ENCODE measurements at regions not wholly inside any gene's neighbourhood (a gene's known extent, or its start where the extent isn't known, plus 50 kb on each side); places are given as distances from the start of the nearest gene placed in this dataset.

GRCh38 chr11:41665441-41666360 is 206.2 kb upstream of the LRRC4C start:
- Histone ChIP-seq H3K27ac (no peak overlapping the region), H3K36me3 (no peaks in the 10 kb centered on the region), H3K9me3 (ENCODE audit: severe bottlenecking) (no peaks in the 10 kb centered on the region), H3K4me3 (ENCODE audit: low read depth, low read length) (no peak overlapping the region), H3K27me3 (ENCODE audit: insufficient read depth, low read depth, severe bottlenecking) (peaks cover 20% of the 10 kb centered on the region)
- no peak for DNase-seq
- no peak for TF ChIP-seq CTCF (IDR thresholded peaks at IDR 0.05; ENCODE audit: low read depth, low read length)

GRCh38 chr11:41666951-41667653 is 207.7 kb upstream of the LRRC4C start:
- no peaks in the 10 kb centered on the region for H3K9me3 ChIP-seq (ENCODE audit: severe bottlenecking)
- DNase-seq, result no peak
- H3K27me3 ChIP-seq (ENCODE audit: insufficient read depth, low read depth, severe bottlenecking), result peaks cover 21% of the 10 kb centered on the region
- H3K27ac ChIP-seq, result no peak overlapping the region
- no peak for TF ChIP-seq CTCF (IDR thresholded peaks at IDR 0.05; ENCODE audit: low read depth, low read length)
- H3K4me3 ChIP-seq (ENCODE audit: low read depth, low read length), result no peak overlapping the region
- no peaks in the 10 kb centered on the region for H3K36me3 ChIP-seq

GRCh38 chr11:41675205-41675604 is 215.8 kb upstream of the LRRC4C start:
- no peaks in the 10 kb centered on the region for H3K36me3 ChIP-seq
- H3K27ac ChIP-seq, result no peak overlapping the region
- H3K9me3 ChIP-seq (ENCODE audit: severe bottlenecking), result no peaks in the 10 kb centered on the region
- TF ChIP-seq CTCF (IDR thresholded peaks at IDR 0.05; ENCODE audit: low read depth, low read length), result no peak
- peaks cover 21% of the 10 kb centered on the region for H3K27me3 ChIP-seq (ENCODE audit: insufficient read depth, low read depth, severe bottlenecking)
- DNase-seq, result no peak
- no peak overlapping the region for H3K4me3 ChIP-seq (ENCODE audit: low read depth, low read length)

GRCh38 chr11:41713030-41713429 is 253.6 kb upstream of the LRRC4C start:
- H3K27me3 ChIP-seq (ENCODE audit: insufficient read depth, low read depth, severe bottlenecking), result peaks cover 32% of the 10 kb centered on the region
- no peak overlapping the region for H3K4me3 ChIP-seq (ENCODE audit: low read depth, low read length)
- no peaks in the 10 kb centered on the region for H3K9me3 ChIP-seq (ENCODE audit: severe bottlenecking)
- no peak for DNase-seq
- H3K27ac ChIP-seq, result no peak overlapping the region
- H3K36me3 ChIP-seq, result no peaks in the 10 kb centered on the region
- no peak for TF ChIP-seq CTCF (IDR thresholded peaks at IDR 0.05; ENCODE audit: low read depth, low read length)

GRCh38 chr11:41714101-41714500 is 254.6 kb upstream of the LRRC4C start:
- H3K27me3 ChIP-seq (ENCODE audit: insufficient read depth, low read depth, severe bottlenecking), result peaks cover 38% of the 10 kb centered on the region
- no peaks in the 10 kb centered on the region for H3K9me3 ChIP-seq (ENCODE audit: severe bottlenecking)
- H3K27ac ChIP-seq, result no peak overlapping the region
- DNase-seq, result no peak
- no peak for TF ChIP-seq CTCF (IDR thresholded peaks at IDR 0.05; ENCODE audit: low read depth, low read length)
- no peak overlapping the region for H3K4me3 ChIP-seq (ENCODE audit: low read depth, low read length)
- no peaks in the 10 kb centered on the region for H3K36me3 ChIP-seq
